ENCODE measurements at regions not wholly inside any gene's neighbourhood (a gene's known extent, or its start where the extent isn't known, plus 50 kb on each side); places are given as distances from the start of the nearest gene placed in this dataset.
"Not testable (repeated sequence)": the region's sequence is repeated elsewhere in the genome, so short reads cannot be mapped to it uniquely, and the experiment has no call there.

DNA sequence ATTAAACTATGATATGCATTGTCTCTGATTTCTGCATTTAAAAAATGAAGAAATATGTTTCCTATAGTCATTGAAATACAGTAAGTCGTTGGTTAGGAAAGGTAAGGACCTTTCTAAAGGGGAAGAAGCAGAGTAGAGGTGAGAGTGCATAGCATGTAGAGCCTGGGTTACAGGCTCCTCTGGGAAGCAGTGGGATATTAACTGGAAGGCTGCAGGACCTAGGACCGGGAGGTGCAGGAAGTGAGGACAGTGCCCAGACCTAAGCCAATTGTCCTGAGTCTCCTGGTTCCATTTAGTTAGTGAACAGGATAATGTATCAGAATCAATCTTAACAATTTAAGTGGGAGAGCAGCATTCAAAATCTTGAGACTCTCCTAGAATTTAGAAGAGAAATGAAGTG, 237.1 kb upstream of the NUDT6 start:
- H3K27ac Mint-ChIP-seq = no peak overlapping the region
- no peaks in the 10 kb centered on the region for H3K36me3 Mint-ChIP-seq (ENCODE audit: low read depth)
- H3K27me3 Mint-ChIP-seq = no peaks in the 10 kb centered on the region
- no peaks in the 10 kb centered on the region for H3K9me3 Mint-ChIP-seq
- no peak overlapping the region for H3K4me3 Mint-ChIP-seq
- DNase-seq = no peak
- CTCF ChIA-PET = no interaction called here
- no peaks in the 10 kb centered on the region for H3K4me1 Mint-ChIP-seq
- POLR2A ChIA-PET = no interaction called here

DNA sequence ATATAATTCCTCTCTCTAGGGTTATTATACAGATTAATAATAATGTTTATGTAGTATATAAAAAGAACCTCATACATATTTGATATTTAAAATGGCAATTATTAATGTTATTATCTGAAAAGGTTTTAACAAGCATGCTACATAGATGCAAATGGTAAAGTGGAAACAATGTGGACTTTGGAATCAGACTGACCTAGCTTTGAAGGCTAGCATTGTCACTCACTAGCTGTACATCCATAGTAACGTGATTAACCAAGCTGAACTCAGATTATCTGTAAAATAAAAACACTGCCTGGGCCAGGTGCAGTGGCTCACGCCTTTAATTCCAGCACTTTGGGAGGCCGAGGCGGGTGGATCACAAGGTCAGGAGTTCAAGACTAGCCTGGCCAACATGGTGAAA, 233.7 kb upstream of the SPRY1 start:
- no peaks in the 10 kb centered on the region for H3K9me3 Mint-ChIP-seq
- no peak overlapping the region for H3K4me3 Mint-ChIP-seq
- no peak for DNase-seq
- no peaks in the 10 kb centered on the region for H3K4me1 Mint-ChIP-seq
- no peak overlapping the region for H3K27ac Mint-ChIP-seq
- H3K36me3 Mint-ChIP-seq (ENCODE audit: low read depth) = no peaks in the 10 kb centered on the region
- ChIA-PET CTCF (no interaction called here), POLR2A (no interaction called here)
- no peaks in the 10 kb centered on the region for H3K27me3 Mint-ChIP-seq

DNA sequence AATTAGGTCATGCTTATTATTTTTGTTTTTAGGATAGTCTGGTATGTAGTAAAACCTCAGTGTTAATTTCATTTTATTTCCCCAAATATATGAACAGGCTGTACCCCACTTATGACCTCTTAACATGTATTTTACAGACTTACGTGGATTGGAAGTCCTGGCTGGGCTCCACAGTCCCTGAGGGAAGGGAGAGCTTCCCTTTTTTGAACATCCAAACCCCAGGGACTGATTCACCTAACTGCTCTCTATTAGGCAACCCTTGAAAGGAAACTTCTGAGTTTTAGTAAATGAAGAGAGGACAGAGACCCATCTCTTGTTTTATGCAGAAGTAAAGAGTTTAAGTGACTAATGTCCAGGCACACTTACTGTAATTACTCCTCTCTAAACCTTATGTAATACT, 233.1 kb upstream of the SPRY1 start:
- H3K27ac Mint-ChIP-seq = no peak overlapping the region
- H3K4me3 Mint-ChIP-seq = no peak overlapping the region

DNA sequence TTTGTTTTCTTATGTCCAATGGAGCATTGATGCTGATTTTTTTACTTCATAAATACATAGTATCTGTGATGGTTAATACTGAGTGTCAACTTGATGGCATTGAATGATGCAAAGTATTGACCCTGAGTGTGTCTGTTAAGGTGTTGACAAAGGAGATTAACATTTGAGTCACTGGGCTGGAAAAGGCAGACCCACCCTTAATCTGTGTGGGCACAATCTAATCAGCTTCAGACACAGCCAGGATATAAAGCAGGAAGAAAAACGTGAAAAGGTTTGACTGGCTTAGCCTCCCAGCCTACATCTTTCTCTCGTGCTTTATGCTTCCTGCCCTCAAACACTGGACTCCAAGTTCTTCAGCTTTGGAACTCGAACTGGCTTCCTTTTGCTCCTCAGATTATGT, 230.6 kb upstream of the SPRY1 start:
- H3K27me3 Mint-ChIP-seq = no peaks in the 10 kb centered on the region
- H3K36me3 Mint-ChIP-seq (ENCODE audit: low read depth) = no peaks in the 10 kb centered on the region
- no peak for DNase-seq
- POLR2A ChIA-PET = no interaction called here
- peaks cover 6% of the 10 kb centered on the region for H3K4me1 Mint-ChIP-seq
- H3K4me3 Mint-ChIP-seq = no peak overlapping the region
- no peaks in the 10 kb centered on the region for H3K9me3 Mint-ChIP-seq
- H3K27ac Mint-ChIP-seq = no peak overlapping the region
- CTCF ChIA-PET = no interaction called here

More for the DNA sequence above, 233.1 kb upstream of the SPRY1 start:
- no peak for DNase-seq
- H3K9me3 Mint-ChIP-seq = no peaks in the 10 kb centered on the region
- POLR2A ChIA-PET = no interaction called here
- peaks cover 3% of the 10 kb centered on the region for H3K4me1 Mint-ChIP-seq
- H3K36me3 Mint-ChIP-seq (ENCODE audit: low read depth) = no peaks in the 10 kb centered on the region
- CTCF ChIA-PET = no interaction called here
- H3K27me3 Mint-ChIP-seq = no peaks in the 10 kb centered on the region

DNA sequence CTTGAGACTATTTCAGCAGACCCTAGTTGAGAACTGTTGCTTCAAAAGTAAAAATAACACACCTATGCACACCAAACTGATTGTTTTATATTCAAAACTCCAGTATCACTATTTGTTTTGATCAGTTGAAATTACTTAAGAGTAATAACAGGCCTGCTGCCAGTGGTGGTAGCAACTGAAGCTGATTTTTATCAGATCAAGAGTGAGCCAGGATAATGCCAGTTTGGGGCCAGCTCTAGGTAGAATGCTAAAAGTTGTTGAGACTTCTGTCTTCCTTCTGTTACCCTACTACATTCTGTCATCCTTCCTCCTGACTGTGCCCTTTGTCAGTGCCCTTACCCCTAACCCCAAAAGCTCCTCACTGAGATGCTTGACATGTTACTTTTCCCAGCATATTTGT, 228.7 kb upstream of the SPRY1 start:
- Mint-ChIP-seq H3K9me3 (no peaks in the 10 kb centered on the region), H3K36me3 (ENCODE audit: low read depth) (no peaks in the 10 kb centered on the region), H3K27ac (no peak overlapping the region)

DNA sequence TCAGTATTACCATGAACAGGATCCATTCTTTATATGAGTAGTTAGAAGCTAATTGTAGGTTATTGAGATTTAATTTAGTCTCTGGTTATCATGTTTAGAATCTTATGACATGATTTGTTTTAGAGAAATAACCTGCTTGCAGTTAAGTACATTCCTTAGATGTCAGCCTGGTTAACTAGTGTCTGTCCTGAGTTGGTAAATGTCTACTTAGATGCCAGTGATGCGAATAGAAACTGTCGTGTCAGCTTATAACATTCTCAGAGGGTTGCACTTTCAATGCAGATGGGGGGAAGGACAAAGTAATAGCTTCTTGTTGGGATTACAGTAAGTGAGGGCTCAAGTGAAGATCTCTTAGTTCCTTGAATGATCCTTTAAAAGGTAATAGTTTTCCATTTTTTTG, 227.8 kb upstream of the SPRY1 start:
- Mint-ChIP-seq H3K9me3 (no peaks in the 10 kb centered on the region), H3K27me3 (no peaks in the 10 kb centered on the region), H3K4me3 (no peak overlapping the region), H3K4me1 (peaks cover 6% of the 10 kb centered on the region), H3K36me3 (ENCODE audit: low read depth) (no peaks in the 10 kb centered on the region), H3K27ac (no peak overlapping the region)
- CTCF ChIA-PET = no interaction called here
- no peak for DNase-seq
- POLR2A ChIA-PET = no interaction called here

More for the DNA sequence above, 228.7 kb upstream of the SPRY1 start:
- Mint-ChIP-seq H3K27me3 (no peaks in the 10 kb centered on the region), H3K4me1 (peaks cover 6% of the 10 kb centered on the region), H3K4me3 (no peak overlapping the region)
- ChIA-PET POLR2A (no interaction called here), CTCF (no interaction called here)
- DNase-seq = no peak

DNA sequence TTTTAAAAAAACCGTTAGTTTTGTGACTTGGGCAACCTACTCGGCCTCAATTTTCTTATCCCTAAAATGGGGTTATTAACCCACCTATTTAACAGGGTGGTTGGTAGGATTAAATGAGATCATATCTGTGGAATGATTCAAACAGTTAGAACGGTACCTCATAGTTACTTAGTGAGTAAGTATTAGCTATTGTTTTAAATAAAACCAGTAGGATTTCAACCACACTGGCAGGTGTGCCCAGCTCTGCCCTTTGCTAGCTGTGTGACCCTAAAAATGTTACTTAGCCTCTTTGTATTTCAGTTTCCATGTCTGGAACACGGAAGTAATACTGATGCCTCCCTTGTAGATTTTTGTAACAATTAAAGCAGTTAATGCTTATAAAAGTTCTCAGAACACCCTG, 225.8 kb upstream of the SPRY1 start:
- CTCF ChIA-PET = no interaction called here
- no peaks in the 10 kb centered on the region for H3K27me3 Mint-ChIP-seq
- H3K9me3 Mint-ChIP-seq = no peaks in the 10 kb centered on the region
- no peak overlapping the region for H3K27ac Mint-ChIP-seq
- H3K4me3 Mint-ChIP-seq = no peak overlapping the region
- no peak for DNase-seq
- POLR2A ChIA-PET = no interaction called here
- H3K4me1 Mint-ChIP-seq = peaks cover 6% of the 10 kb centered on the region
- H3K36me3 Mint-ChIP-seq (ENCODE audit: low read depth) = no peaks in the 10 kb centered on the region

DNA sequence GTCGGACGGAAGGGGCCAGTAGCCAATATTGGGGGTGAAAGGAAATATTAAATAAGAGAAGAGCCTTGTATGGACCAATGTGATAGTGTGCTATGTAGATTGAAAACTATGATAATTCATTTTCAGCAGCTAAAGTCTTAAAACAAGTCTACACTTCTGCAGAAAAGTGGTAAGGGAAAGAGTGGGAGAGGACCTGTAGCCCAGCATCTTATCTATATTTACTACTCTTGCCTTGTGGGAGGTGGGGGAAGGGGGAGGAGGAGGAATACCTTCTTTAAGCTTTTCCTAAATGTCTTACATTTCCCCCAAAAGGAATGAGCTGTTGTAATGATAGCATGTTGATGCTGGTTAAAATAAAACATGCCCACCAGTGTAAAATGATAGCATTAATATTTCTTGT, 220.0 kb upstream of the SPRY1 start:
- H3K27ac Mint-ChIP-seq = no peak overlapping the region
- ChIA-PET POLR2A (no interaction called here), CTCF (no interaction called here)
- no peak overlapping the region for H3K4me3 Mint-ChIP-seq
- no peaks in the 10 kb centered on the region for H3K27me3 Mint-ChIP-seq
- H3K36me3 Mint-ChIP-seq (ENCODE audit: low read depth) = no peaks in the 10 kb centered on the region
- DNase-seq = no peak
- H3K9me3 Mint-ChIP-seq = no peaks in the 10 kb centered on the region
- no peaks in the 10 kb centered on the region for H3K4me1 Mint-ChIP-seq

DNA sequence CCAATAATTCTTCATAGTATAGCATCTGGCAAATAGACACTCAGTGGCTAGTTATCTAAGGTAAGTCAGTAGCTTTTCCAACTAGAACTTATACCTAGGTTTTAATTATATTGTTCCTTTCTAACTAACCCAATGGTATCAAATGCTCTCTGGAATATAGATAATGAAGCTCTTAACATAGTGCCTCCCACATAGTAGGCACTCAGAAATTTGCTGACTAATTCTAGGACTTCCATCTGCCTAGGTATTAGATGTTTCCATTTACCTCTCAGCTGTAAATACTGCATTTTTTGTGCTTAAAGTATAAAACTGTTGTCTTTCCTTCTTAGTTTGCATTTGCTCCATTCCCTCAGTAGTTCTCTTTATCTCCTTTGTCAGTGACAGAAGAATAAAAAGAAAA, 214.3 kb upstream of the SPRY1 start:
- ChIA-PET CTCF (no interaction called here), POLR2A (no interaction called here)
- Mint-ChIP-seq H3K4me3 (no peak overlapping the region), H3K27me3 (no peaks in the 10 kb centered on the region), H3K36me3 (ENCODE audit: low read depth) (peaks cover 4% of the 10 kb centered on the region), H3K4me1 (no peaks in the 10 kb centered on the region), H3K9me3 (no peaks in the 10 kb centered on the region), H3K27ac (no peak overlapping the region)
- DNase-seq = no peak

DNA sequence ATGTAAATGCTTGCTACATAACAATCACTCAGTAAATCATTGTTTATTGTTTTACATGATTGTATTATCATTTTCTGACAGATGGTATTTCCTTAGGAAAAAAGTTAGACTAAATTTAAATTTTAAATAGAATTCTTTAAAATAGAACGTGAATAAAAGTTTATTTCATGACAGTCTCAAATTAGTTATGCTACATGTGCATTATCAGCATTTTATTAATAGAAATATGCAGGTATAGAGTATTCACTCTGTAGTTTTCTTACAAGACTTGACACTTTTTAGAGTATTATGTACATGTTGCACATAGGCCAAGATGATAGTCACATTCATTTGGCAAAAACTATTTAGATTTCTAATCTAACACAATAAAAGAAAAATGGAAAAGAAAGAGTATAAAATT, 213.3 kb upstream of the SPRY1 start:
- no peaks in the 10 kb centered on the region for H3K4me1 Mint-ChIP-seq
- H3K36me3 Mint-ChIP-seq (ENCODE audit: low read depth) = peaks cover 4% of the 10 kb centered on the region
- ChIA-PET CTCF (no interaction called here), POLR2A (no interaction called here)
- H3K27me3 Mint-ChIP-seq = no peaks in the 10 kb centered on the region
- no peak for DNase-seq
- no peaks in the 10 kb centered on the region for H3K9me3 Mint-ChIP-seq
- H3K27ac Mint-ChIP-seq = no peak overlapping the region
- H3K4me3 Mint-ChIP-seq = no peak overlapping the region

DNA sequence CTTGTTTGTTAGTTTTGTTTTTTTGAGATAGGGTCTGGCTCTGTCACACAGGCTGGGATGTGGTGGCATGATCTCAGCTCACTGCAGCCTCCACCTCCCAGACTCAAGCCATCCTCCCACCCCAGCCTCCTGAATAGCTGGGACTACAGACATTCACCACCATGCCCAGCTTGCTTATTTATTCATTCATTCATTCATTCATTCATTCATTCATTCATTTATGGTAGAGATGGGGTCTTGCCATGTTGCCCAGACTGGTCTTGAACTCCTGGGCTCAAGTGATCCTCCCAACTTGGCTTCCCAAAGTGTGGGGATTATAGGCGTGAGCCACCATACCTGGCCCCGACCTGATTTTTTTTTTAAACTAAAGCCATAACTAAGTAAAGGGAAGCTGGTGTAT, 212.8 kb upstream of the SPRY1 start:
- H3K9me3 Mint-ChIP-seq; H3K4me1 Mint-ChIP-seq; CTCF ChIA-PET; H3K27ac Mint-ChIP-seq; H3K4me3 Mint-ChIP-seq; H3K36me3 Mint-ChIP-seq (ENCODE audit: low read depth); POLR2A ChIA-PET; DNase-seq; H3K27me3 Mint-ChIP-seq: not testable (repeated sequence)

DNA sequence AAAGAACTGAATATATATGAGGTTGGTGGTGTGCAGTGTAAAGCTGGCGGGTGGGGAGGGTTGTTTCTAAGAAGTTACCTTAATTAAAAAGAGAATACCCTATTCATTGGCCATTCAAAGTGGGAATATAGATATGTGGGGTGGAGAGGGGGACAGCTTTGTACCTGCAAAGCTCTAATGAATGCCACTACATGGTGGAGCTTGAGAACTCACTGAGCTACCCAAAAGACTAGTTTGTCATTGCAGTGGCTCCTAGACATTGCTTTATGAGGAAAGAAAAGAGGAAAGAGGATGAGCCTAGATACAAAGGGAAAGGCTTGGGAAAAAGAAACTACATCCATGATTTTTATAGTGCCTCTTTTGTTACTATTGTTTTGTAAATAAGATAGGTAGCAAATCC, 209.9 kb upstream of the SPRY1 start:
- peaks cover 4% of the 10 kb centered on the region for H3K36me3 Mint-ChIP-seq (ENCODE audit: low read depth)
- H3K4me1 Mint-ChIP-seq = no peaks in the 10 kb centered on the region
- no peak overlapping the region for H3K27ac Mint-ChIP-seq
- ChIA-PET POLR2A (no interaction called here), CTCF (no interaction called here)
- no peak overlapping the region for H3K4me3 Mint-ChIP-seq
- no peak for DNase-seq
- no peaks in the 10 kb centered on the region for H3K27me3 Mint-ChIP-seq
- no peaks in the 10 kb centered on the region for H3K9me3 Mint-ChIP-seq

DNA sequence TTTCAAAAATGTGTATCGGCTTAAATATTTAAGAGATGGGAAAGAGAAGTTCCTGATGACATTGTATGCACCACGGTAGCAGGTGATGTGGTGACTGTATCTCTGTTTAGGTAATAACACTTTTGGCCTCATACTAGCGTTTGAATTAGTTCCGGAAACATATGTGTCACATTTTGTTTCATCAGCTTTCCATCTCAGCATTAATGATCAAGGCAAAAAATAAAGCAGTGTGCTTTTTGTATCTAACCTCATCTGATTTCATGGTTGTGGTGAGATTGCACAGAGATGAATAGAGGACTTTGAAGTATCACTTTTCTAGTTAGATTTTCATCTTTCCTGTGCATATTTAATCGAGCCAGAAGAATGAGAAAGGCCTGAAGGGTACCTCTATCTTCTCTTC, 206.4 kb upstream of the SPRY1 start:
- no peaks in the 10 kb centered on the region for H3K4me1 Mint-ChIP-seq

DNA sequence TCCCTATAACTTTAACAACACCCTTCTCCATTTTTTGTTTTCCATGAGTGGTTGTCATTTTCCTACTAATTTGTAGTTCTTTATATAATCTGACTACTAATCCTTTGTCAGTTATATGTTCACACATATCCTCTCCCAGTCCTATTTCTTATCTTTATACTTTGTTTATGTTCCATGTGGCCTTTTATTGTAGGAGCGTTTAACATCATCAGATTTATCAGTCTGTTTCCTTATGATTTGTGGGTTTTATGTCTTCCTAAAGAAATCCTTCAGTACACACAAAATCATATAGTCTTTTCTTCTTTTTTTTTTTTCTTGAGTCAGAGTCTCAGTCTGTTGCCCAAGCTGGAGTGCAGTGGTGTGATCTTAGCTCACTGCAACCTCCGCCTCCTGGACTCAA, 204.9 kb upstream of the SPRY1 start:
- Mint-ChIP-seq H3K36me3 (ENCODE audit: low read depth) (no peaks in the 10 kb centered on the region), H3K4me3 (no peak overlapping the region), H3K4me1 (no peaks in the 10 kb centered on the region), H3K27ac (no peak overlapping the region), H3K27me3 (no peaks in the 10 kb centered on the region), H3K9me3 (no peaks in the 10 kb centered on the region)
- POLR2A ChIA-PET = no interaction called here
- CTCF ChIA-PET = no interaction called here
- no peak for DNase-seq

More for the DNA sequence above, 206.4 kb upstream of the SPRY1 start:
- ChIA-PET CTCF (no interaction called here), POLR2A (no interaction called here)
- H3K27me3 Mint-ChIP-seq = no peaks in the 10 kb centered on the region
- H3K36me3 Mint-ChIP-seq (ENCODE audit: low read depth) = peaks cover 2% of the 10 kb centered on the region
- no peak overlapping the region for H3K4me3 Mint-ChIP-seq
- no peaks in the 10 kb centered on the region for H3K9me3 Mint-ChIP-seq
- no peak for DNase-seq
- no peak overlapping the region for H3K27ac Mint-ChIP-seq

DNA sequence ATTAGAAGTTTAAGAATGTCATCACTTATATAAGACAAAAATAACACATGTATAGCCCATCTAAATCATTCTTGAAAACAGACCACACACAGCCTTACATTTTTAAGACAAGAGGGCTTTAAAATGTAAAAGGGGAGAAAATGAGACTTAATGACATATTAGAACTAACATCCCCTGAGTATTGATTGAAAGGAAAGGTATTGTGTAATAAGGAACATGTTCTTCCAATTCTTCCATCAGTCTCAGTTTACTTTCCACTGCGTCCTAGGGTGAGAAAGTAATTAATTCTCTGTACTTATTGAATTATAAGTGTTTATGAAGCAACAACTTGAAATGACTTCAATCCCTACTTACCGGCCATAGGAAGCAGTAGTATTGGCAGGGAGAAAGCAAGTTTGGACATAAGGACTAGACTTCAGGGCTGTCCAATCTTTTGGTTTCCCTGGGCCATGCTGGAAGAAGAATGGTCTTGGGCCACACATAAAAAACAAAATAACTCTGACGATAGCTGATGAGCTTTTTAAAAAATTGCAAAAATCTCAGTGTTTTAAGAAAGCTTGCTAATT, 202.7 kb upstream of the SPRY1 start:
- no peak for DNase-seq
- no peaks in the 10 kb centered on the region for H3K9me3 Mint-ChIP-seq
- H3K27me3 Mint-ChIP-seq = no peaks in the 10 kb centered on the region
- H3K4me3 Mint-ChIP-seq = no peak overlapping the region
- no peaks in the 10 kb centered on the region for H3K36me3 Mint-ChIP-seq (ENCODE audit: low read depth)
- POLR2A ChIA-PET = no interaction called here
- CTCF ChIA-PET = no interaction called here
- no peak overlapping the region for H3K27ac Mint-ChIP-seq
- no peaks in the 10 kb centered on the region for H3K4me1 Mint-ChIP-seq
